Gastroesophageal sphincter (tissue), 3 donors: ENCODE measurements at regions not wholly inside any gene's neighbourhood (a gene's known extent, or its start where the extent isn't known, plus 50 kb on each side); places are given as distances from the start of the nearest gene placed in this dataset.

ENCODE experiments used
- POLR2A ChIP-seq, 2 donors: fragments of 450-650 bp; IDR thresholded peaks; one replicate each; pipeline ENCODE4 v1.6.1; 2017; ENCODE audit warnings: antibody characterized with exemption in 2 of 2, mild to moderate bottlenecking in 2 of 2, moderate library complexity in 1 of 2
- POLR2AphosphoS5 ChIP-seq: sonication (generic); formaldehyde crosslinking; IDR thresholded peaks from one replicate; pipeline ENCODE4 v1.6.1; 2017; ENCODE audit warnings: antibody characterized with exemption
- TF ChIP-seq, protein P1 (sequence below), 4 experiments: fragments of 200-600 bp in 2 of 4; fragments of 450-650 bp in 2 of 4; sonication (generic) in 1 of 4; IDR thresholded peaks; one replicate each; pipeline ENCODE4 v1.5.1; 2017 to 2019; ENCODE audit warnings: antibody characterized with exemption in 4 of 4, mild to moderate bottlenecking in 2 of 4, moderate library complexity in 2 of 4

DNA sequence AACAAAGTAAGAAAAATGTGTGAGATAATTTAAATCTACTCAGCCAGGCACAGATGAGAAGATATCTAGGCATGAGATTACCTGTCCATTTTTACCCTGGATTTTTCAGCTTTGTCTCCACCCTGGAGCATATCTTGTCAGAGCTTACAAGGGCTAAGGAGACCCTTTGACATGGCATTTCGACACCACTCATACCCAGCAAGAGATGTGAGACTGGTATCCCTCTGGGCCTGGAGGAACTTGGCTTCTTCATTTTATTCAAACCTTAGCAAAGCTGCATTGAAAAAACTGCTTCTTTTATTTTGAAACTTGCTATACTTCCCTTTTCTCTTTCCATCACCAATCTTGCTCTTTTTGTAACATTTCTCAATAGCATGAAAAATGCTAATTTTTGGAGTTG lies 194.9 kb upstream of the HNMT start:
- no peak for TF ChIP-seq POLR2A (IDR thresholded peaks at IDR 0.05)
- TF ChIP-seq, protein P1, sequence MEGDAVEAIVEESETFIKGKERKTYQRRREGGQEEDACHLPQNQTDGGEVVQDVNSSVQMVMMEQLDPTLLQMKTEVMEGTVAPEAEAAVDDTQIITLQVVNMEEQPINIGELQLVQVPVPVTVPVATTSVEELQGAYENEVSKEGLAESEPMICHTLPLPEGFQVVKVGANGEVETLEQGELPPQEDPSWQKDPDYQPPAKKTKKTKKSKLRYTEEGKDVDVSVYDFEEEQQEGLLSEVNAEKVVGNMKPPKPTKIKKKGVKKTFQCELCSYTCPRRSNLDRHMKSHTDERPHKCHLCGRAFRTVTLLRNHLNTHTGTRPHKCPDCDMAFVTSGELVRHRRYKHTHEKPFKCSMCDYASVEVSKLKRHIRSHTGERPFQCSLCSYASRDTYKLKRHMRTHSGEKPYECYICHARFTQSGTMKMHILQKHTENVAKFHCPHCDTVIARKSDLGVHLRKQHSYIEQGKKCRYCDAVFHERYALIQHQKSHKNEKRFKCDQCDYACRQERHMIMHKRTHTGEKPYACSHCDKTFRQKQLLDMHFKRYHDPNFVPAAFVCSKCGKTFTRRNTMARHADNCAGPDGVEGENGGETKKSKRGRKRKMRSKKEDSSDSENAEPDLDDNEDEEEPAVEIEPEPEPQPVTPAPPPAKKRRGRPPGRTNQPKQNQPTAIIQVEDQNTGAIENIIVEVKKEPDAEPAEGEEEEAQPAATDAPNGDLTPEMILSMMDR (IDR thresholded peaks at IDR 0.05): no peak
- TF ChIP-seq POLR2AphosphoS5: no peak
